Endothelial cell of umbilical vein (primary cell): ENCODE measurements at regions not wholly inside any gene's neighbourhood (a gene's known extent, or its start where the extent isn't known, plus 50 kb on each side); places are given as distances from the start of the nearest gene placed in this dataset.

Experiments
- BruUV-seq: library from RNA; stranded (reverse); fragments of 400-500 nt; replicated peaks from 2 replicates; lab custom pipeline; 2021; lab: Mats Ljungman, UMichigan
- CTCF ChIA-PET: fragments of 300-600, 350-600 bp; sonication (Branson Sonifier 250); formaldehyde crosslinking; loops from one replicate; lab custom pipeline; 2021; ENCODE audit warnings: antibody characterized with exemption, inconsistent platforms; lab: Charles Lee
- POLR2A ChIA-PET: fragments of 300-600, 350-600 bp; sonication (Branson Sonifier 250); formaldehyde crosslinking; loops from one replicate; lab custom pipeline; 2021; ENCODE audit warnings: antibody characterized with exemption, inconsistent platforms; lab: Charles Lee
- DNase-seq: peaks from one replicate; pipeline ENCODE4 v3.0.0-alpha.2; 2011; ENCODE audit warnings: low read depth, low spot score
- FAIRE-seq: peaks from 2 replicates; lab custom pipeline; 2011; peaks lifted over from hg19 to GRCh38; lab: Jason Lieb, UNC
- H2AFZ ChIP-seq: 2 replicates; pipeline ENCODE4 v1.6.0; 2012; ENCODE audit warnings: low read depth, low read length, control low read depth, inconsistent platforms
- H3K27ac ChIP-seq: 2 replicates; pipeline ENCODE4 v1.5.1; 2011; ENCODE audit warnings: low read depth, mild to moderate bottlenecking, control low read depth, low read length, moderate library complexity; ENCODE audit not compliant: insufficient read depth
- H3K27me3 ChIP-seq, 2 experiments: 2 replicates each; pipeline versions ENCODE4 v1.6.0 to v1.6.1; 2011; ENCODE audit warnings: low read length in 2 of 2, mixed read lengths in 1 of 2; ENCODE audit not compliant: control insufficient read depth in 2 of 2, insufficient read depth in 2 of 2
- H3K36me3 ChIP-seq, 2 experiments: 2 replicates in 1 of 2; 3 replicates in 1 of 2; pipeline ENCODE4 v1.5.1; 2011; ENCODE audit warnings: low read length in 2 of 2, mild to moderate bottlenecking in 1 of 2, moderate library complexity in 1 of 2; ENCODE audit not compliant: control insufficient read depth in 2 of 2, insufficient read depth in 2 of 2; ENCODE audit errors: extremely low read depth in 1 of 2
- H3K4me1 ChIP-seq: 3 replicates; pipeline ENCODE4 v1.5.1; 2011; ENCODE audit warnings: mild to moderate bottlenecking, low read length; ENCODE audit not compliant: control insufficient read depth, insufficient read depth; ENCODE audit errors: extremely low read depth
- H3K4me2 ChIP-seq: 2 replicates; pipeline ENCODE4 v1.6.1; 2011; ENCODE audit warnings: low read length, control low read depth, mixed read lengths; ENCODE audit not compliant: insufficient read depth
- H3K4me3 ChIP-seq, 3 experiments: fragments of 200-600 bp in 1 of 3; sonication (generic), shearing (Covaris generic) in 1 of 3; replicated peaks in 1 of 3; 2 replicates each; pipeline ENCODE4 v1.5.1; 2011 to 2016; ENCODE audit warnings: control low read depth in 3 of 3, low read length in 3 of 3, mild to moderate bottlenecking in 2 of 3, inconsistent platforms in 1 of 3, low read depth in 1 of 3, moderate library complexity in 1 of 3; ENCODE audit not compliant: insufficient read depth in 1 of 3
- H3K79me2 ChIP-seq: 2 replicates; pipeline ENCODE4 v1.6.0; 2012; ENCODE audit warnings: low read length, inconsistent platforms; ENCODE audit not compliant: control insufficient read depth, insufficient read depth
- H3K9ac ChIP-seq: replicated peaks from 2 replicates; pipeline ENCODE3; 2011; ENCODE audit warnings: low read length, control low read depth; ENCODE audit not compliant: insufficient read depth; ENCODE audit errors: extremely low read depth
- H3K9me1 ChIP-seq: replicated peaks from 3 replicates; pipeline ENCODE4 v1.6.0; 2011; ENCODE audit warnings: mild to moderate bottlenecking, low read length; ENCODE audit not compliant: control insufficient read depth, insufficient read depth; ENCODE audit errors: extremely low read depth
- H3K9me3 ChIP-seq: replicated peaks from 2 replicates; pipeline ENCODE4 v1.5.1; 2012; ENCODE audit warnings: low read length, inconsistent platforms; ENCODE audit not compliant: control insufficient read depth, insufficient read depth
- H4K20me1 ChIP-seq: replicated peaks from 2 replicates; pipeline ENCODE3; 2011; ENCODE audit warnings: mild to moderate bottlenecking, low read length; ENCODE audit not compliant: control insufficient read depth, insufficient read depth; ENCODE audit errors: extremely low read depth
- CTCF ChIP-seq, 2 donors: IDR thresholded peaks; 1 replicate in 1 of 2; 2 replicates in 1 of 2; pipeline ENCODE4 v1.5.1; 2011; ENCODE audit warnings: low read length in 2 of 2, mild to moderate bottlenecking in 2 of 2, moderate library complexity in 2 of 2, control low read depth in 1 of 2, inconsistent platforms in 1 of 2, low read depth in 1 of 2; ENCODE audit not compliant: insufficient read depth in 1 of 2; ENCODE audit errors: extremely low read depth in 1 of 2
- EZH2 ChIP-seq: IDR thresholded peaks from 2 replicates; pipeline ENCODE4 v1.6.1; 2012; ENCODE audit warnings: borderline replicate concordance, low read depth, mild to moderate bottlenecking, moderate library complexity, low read length, inconsistent platforms; ENCODE audit not compliant: severe bottlenecking
- FOS ChIP-seq: IDR thresholded peaks from 2 replicates; pipeline ENCODE4 v1.6.1; 2011; ENCODE audit warnings: mild to moderate bottlenecking, low read length, moderate library complexity, borderline replicate concordance; ENCODE audit not compliant: insufficient read depth
- GATA2 ChIP-seq: IDR thresholded peaks from 2 replicates; pipeline ENCODE4 v1.7.0; 2011; ENCODE audit warnings: low read depth, mild to moderate bottlenecking, moderate library complexity, mixed read lengths, low read length; ENCODE audit not compliant: insufficient read length, insufficient read depth
- JUN ChIP-seq: IDR thresholded peaks from 2 replicates; pipeline ENCODE4 v1.6.1; 2011; ENCODE audit warnings: borderline replicate concordance, low read depth; ENCODE audit not compliant: insufficient read length, insufficient read depth
- MAX ChIP-seq: IDR thresholded peaks from 2 replicates; pipeline ENCODE4 v1.6.1; 2011; ENCODE audit not compliant: insufficient read depth, insufficient read length
- MYC ChIP-seq: IDR thresholded peaks from one replicate; pipeline ENCODE4 v1.6.1; 2011; ENCODE audit warnings: mild to moderate bottlenecking, low read depth, low read length
- POLR2A ChIP-seq: IDR thresholded peaks from 2 replicates; pipeline ENCODE4 v1.6.1; 2012; ENCODE audit warnings: low read depth, mild to moderate bottlenecking, control low read depth, low read length
- POLR2AphosphoS5 ChIP-seq: IDR thresholded peaks from 2 replicates; pipeline ENCODE4 v1.6.1; 2012; ENCODE audit warnings: low read depth, mild to moderate bottlenecking, control low read depth, low read length, moderate library complexity; ENCODE audit not compliant: insufficient read depth
- dilution Hi-C: fragments of 300-500 bp; cut with MboI; formaldehyde crosslinking; loops from one replicate; pipeline ENCODE4 v1.15.0; 2019; ENCODE audit warnings: low sequenced_read_pairs; ENCODE audit not compliant: extremely low pct_ligation_motif_present
- intact Hi-C: fragments of 100-400 bp; cut with micrococcal nuclease; formaldehyde crosslinking; loops from one replicate; pipeline ENCODE4 v1.10.0; 2022

GRCh38 chr6:55993418-55993817 is 118.0 kb upstream of the BMP5 start:
- H3K4me1 ChIP-seq, result no peaks in the 10 kb centered on the region
- intact Hi-C loops (no loop called here), dilution Hi-C loops (no loop called here)
- H2AFZ ChIP-seq, result no peak overlapping the region
- no peaks in the 10 kb centered on the region for H3K9me3 ChIP-seq
- H3K4me2 ChIP-seq, result no peak overlapping the region
- CTCF ChIA-PET, result no interaction called here
- FAIRE-seq (no peak), DNase-seq (no peak)
- H3K27me3 ChIP-seq, result no peaks in the 10 kb centered on the region
- no peak overlapping the region for H3K9ac ChIP-seq
- TF ChIP-seq JUN (no peak), MYC (no peak), FOS (no peak), POLR2AphosphoS5 (no peak), GATA2 (no peak), CTCF (IDR thresholded peaks at IDR 0.05; ENCODE audit: extremely low read depth in 1 of 2, insufficient read depth in 1 of 2, low read depth in 1 of 2, low read length in 2 of 2) (no peak), EZH2 (no peak), MAX (no peak), POLR2A (no peak)
- no peaks in the 10 kb centered on the region for H3K79me2 ChIP-seq
- H3K4me3 ChIP-seq, result no peak overlapping the region
- H3K9me1 ChIP-seq, result no peaks in the 10 kb centered on the region
- POLR2A ChIA-PET, result no interaction called here
- no peaks in the 10 kb centered on the region for H3K36me3 ChIP-seq
- BruUV-seq, result no TSS peak
- no peaks in the 10 kb centered on the region for H4K20me1 ChIP-seq
- no peak overlapping the region for H3K27ac ChIP-seq
